Nephron (organoid): ENCODE measurements at regions not wholly inside any gene's neighbourhood (a gene's known extent, or its start where the extent isn't known, plus 50 kb on each side); places are given as distances from the start of the nearest gene placed in this dataset.

ENCODE experiments used
- H3K27ac Mint-ChIP-seq, 3 experiments: 2 replicates each; pipeline ENCODE4 v1.8.0; 2020; ENCODE audit warnings: mixed read lengths in 3 of 3, mild to moderate bottlenecking in 2 of 3, moderate library complexity in 1 of 3
- H3K27me3 Mint-ChIP-seq: 2 replicates; pipeline ENCODE4 v1.8.0; 2021; ENCODE audit warnings: low read depth, mild to moderate bottlenecking, moderate library complexity, mixed read lengths
- H3K36me3 Mint-ChIP-seq: 2 replicates; pipeline ENCODE4 v1.8.0; 2020; ENCODE audit warnings: low read depth, mixed read lengths
- H3K4me1 Mint-ChIP-seq: 2 replicates; pipeline ENCODE4 v1.8.0; 2020; ENCODE audit warnings: mixed read lengths
- H3K4me3 Mint-ChIP-seq, 3 experiments: 2 replicates each; pipeline ENCODE4 v1.8.0; 2020; ENCODE audit warnings: mild to moderate bottlenecking in 3 of 3, mixed read lengths in 3 of 3, moderate library complexity in 2 of 3
- H3K9me3 Mint-ChIP-seq: 2 replicates; pipeline ENCODE4 v1.8.0; 2020; ENCODE audit warnings: mixed read lengths
- TF ChIP-seq, protein P1 (sequence below), 3 experiments: fragments of 200-600 bp; sonication (generic); IDR thresholded peaks; one replicate each; pipeline ENCODE4 v1.5.0; 2021; ENCODE audit warnings: antibody characterized with exemption in 3 of 3; ENCODE audit not compliant: unreplicated experiment in 3 of 3

DNA sequence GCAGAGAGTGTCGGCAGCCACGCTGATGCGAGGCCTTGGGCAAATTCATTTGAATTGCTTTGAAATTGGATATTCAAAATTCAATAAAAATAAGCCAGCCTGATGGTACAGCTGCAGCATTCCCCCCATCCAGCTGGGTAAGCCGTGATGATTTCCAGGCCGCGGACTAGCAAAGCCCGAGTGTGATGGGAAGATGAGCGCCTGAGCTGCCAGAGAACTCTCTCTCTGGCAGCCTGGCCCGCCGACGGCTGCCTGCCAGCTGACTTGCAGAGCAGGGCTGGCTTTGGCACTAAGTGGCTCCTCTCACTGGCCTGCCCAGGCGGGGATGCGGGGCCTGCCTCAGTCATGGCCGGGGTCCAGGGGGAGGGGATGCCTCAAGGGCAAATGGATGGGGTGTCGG, 268.3 kb upstream of the WWC1 start:
- Mint-ChIP-seq H3K4me1 (peaks cover 7% of the 10 kb centered on the region), H3K36me3 (no peaks in the 10 kb centered on the region), H3K4me3 (no peak overlapping the region), H3K9me3 (no peaks in the 10 kb centered on the region), H3K27me3 (peaks cover 36% of the 10 kb centered on the region), H3K27ac (no peak overlapping the region)
- TF ChIP-seq, protein P1, sequence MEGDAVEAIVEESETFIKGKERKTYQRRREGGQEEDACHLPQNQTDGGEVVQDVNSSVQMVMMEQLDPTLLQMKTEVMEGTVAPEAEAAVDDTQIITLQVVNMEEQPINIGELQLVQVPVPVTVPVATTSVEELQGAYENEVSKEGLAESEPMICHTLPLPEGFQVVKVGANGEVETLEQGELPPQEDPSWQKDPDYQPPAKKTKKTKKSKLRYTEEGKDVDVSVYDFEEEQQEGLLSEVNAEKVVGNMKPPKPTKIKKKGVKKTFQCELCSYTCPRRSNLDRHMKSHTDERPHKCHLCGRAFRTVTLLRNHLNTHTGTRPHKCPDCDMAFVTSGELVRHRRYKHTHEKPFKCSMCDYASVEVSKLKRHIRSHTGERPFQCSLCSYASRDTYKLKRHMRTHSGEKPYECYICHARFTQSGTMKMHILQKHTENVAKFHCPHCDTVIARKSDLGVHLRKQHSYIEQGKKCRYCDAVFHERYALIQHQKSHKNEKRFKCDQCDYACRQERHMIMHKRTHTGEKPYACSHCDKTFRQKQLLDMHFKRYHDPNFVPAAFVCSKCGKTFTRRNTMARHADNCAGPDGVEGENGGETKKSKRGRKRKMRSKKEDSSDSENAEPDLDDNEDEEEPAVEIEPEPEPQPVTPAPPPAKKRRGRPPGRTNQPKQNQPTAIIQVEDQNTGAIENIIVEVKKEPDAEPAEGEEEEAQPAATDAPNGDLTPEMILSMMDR (IDR thresholded peaks at IDR 0.05; ENCODE audit: unreplicated experiment in 3 of 3) = no peak

DNA sequence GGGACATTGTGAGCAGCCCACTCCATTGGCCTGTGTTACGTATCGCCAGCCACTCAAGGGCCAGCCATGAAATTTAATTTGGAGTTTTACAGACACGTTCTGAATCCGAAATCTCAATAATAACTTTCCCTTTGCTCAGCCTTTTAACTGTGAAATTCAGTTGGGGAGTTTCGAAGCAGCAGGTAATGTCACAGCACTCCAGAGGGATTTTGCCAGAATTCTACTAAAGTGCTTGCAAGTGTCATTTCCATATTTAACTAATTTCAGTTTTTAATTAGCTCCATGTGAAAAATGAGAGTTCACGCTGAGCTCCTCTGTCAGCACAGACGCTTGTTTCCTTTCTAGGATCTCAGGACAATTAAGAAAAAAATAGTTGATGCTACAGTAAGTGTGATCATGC, 267.1 kb upstream of the WWC1 start:
- no peak overlapping the region for H3K27ac Mint-ChIP-seq
- H3K27me3 Mint-ChIP-seq = peaks cover 25% of the 10 kb centered on the region
- H3K4me1 Mint-ChIP-seq = peaks cover 7% of the 10 kb centered on the region
- no peaks in the 10 kb centered on the region for H3K9me3 Mint-ChIP-seq
- TF ChIP-seq, protein P1 (IDR thresholded peaks at IDR 0.05; ENCODE audit: unreplicated experiment in 3 of 3) = no peak
- H3K4me3 Mint-ChIP-seq = no peak overlapping the region
- no peaks in the 10 kb centered on the region for H3K36me3 Mint-ChIP-seq

DNA sequence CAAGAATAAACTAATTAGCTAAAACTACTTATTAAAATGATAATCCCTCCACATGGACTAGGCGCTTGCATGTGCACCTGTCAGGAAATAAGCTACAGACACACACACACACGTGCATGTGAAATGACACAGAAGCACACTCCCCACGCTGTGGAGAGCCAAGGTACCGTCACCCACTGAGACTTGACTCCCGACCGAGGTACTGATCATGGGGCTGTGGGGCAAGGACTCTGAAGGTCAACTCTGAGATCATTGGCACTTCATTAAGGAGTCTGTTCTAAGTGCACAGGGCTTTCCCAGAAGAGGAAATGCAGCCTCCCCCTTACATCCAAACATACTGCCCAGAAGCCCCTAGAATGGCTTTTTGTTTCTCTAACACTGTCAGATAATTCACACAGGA, 264.4 kb upstream of the WWC1 start:
- Mint-ChIP-seq H3K4me1 (peaks cover 7% of the 10 kb centered on the region), H3K36me3 (no peaks in the 10 kb centered on the region), H3K4me3 (no peak overlapping the region), H3K27me3 (peaks cover 21% of the 10 kb centered on the region), H3K9me3 (no peaks in the 10 kb centered on the region), H3K27ac (no peak overlapping the region)
- TF ChIP-seq, protein P1 (IDR thresholded peaks at IDR 0.05; ENCODE audit: unreplicated experiment in 3 of 3) = no peak

DNA sequence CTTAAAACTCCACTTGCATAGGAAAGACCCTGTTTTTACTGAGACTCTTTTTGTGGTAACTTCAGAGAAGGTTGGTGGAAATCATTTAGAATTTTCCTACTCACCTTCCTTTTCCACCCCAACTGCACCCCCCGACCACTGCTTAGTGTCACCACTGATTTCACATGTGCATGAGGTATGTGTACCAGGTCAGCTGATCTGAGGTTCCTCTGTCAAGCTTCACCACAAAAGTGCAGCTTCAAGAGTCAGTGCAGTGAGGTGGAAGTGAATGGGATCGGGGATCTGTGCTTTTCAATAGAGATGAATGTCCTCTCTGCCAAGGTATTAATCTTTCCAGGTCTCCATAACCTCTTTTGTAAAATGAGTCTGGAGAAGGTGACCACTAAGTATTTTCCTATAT, 260.5 kb upstream of the WWC1 start:
- Mint-ChIP-seq H3K9me3 (no peaks in the 10 kb centered on the region), H3K4me1 (no peaks in the 10 kb centered on the region), H3K27me3 (peaks cover 9% of the 10 kb centered on the region), H3K36me3 (no peaks in the 10 kb centered on the region), H3K27ac (no peak overlapping the region), H3K4me3 (no peak overlapping the region)
- TF ChIP-seq, protein P1 (IDR thresholded peaks at IDR 0.05; ENCODE audit: unreplicated experiment in 3 of 3) = no peak

DNA sequence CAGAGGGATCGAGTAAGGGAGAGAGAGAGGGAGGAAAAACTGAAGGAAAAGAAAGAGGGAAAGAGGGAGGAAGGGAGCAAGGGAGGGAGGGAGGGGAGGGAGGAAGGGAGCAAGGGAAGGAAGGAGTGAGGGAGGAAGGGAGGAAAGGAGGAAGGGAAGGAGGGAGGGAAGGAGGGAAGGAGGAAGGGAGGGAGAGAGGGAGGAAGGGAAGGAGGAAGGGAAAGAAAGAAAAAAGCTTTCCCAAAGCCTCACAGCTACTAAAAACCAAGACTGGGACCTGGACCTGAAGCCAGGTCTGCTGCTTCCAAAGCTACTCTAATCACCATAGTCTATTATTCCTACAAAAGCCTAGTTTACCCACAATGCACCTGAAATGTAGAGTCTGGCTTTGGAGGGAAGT, 259.8 kb upstream of the WWC1 start:
- TF ChIP-seq, protein P1 (IDR thresholded peaks at IDR 0.05; ENCODE audit: unreplicated experiment in 3 of 3) = no peak
- Mint-ChIP-seq H3K4me3 (no peak overlapping the region), H3K27ac (no peak overlapping the region), H3K36me3 (no peaks in the 10 kb centered on the region), H3K27me3 (peaks cover 9% of the 10 kb centered on the region), H3K4me1 (no peaks in the 10 kb centered on the region), H3K9me3 (no peaks in the 10 kb centered on the region)

DNA sequence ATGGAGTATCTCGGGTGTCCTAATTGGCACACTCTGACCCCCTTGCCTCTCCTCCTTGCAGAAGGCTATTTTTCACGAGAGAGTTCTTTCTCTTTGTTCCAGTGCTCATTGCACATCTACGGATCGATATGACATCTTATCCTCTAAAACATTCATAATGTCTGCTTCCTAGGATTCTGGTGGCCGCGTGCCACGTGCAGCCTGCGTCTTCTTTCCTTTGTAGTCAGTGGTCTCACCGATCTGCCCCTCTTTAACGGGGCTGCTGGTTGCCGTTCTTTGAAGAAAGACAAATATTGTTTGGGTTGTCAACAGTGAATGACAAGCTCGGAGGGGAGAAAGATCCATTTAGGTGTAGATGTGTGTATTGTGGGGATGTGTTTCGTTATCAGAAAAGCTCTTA, 252.4 kb upstream of the WWC1 start:
- Mint-ChIP-seq H3K36me3 (no peaks in the 10 kb centered on the region), H3K4me3 (no peak overlapping the region), H3K4me1 (peaks cover 15% of the 10 kb centered on the region), H3K27ac (no peak overlapping the region), H3K27me3 (peaks cover 28% of the 10 kb centered on the region), H3K9me3 (no peaks in the 10 kb centered on the region)
- TF ChIP-seq, protein P1 (IDR thresholded peaks at IDR 0.05; ENCODE audit: unreplicated experiment in 3 of 3) = no peak
